ENCODE measurements at regions not wholly inside any gene's neighbourhood (a gene's known extent, or its start where the extent isn't known, plus 50 kb on each side); places are given as distances from the start of the nearest gene placed in this dataset.

- TF ChIP-seq CTCF (IDR thresholded peaks at IDR 0.05) (no peak), POLR2A (IDR thresholded peaks at IDR 0.05) (no peak)
Measured at GRCh38 chr2:150733051-150733618, 245.7 kb upstream of the RND3 start.

Measured in testis (tissue), 2 donors.